ENCODE measurements at regions not wholly inside any gene's neighbourhood (a gene's known extent, or its start where the extent isn't known, plus 50 kb on each side); places are given as distances from the start of the nearest gene placed in this dataset.

- no peak for TF ChIP-seq EP300 (IDR thresholded peaks at IDR 0.05)
- TF ChIP-seq POLR2A (IDR thresholded peaks at IDR 0.05) = no peak
These were observed 2595.9 kb downstream of the PCDH7 start for GRCh38 chr4:33316033-33316432.
